AG04450 (cell line): ENCODE measurements at regions not wholly inside any gene's neighbourhood (a gene's known extent, or its start where the extent isn't known, plus 50 kb on each side); places are given as distances from the start of the nearest gene placed in this dataset.
"Not testable (repeated sequence)": the region's sequence is repeated elsewhere in the genome, so short reads cannot be mapped to it uniquely, and the experiment has no call there.

Experiments used
- CTCF ChIA-PET: fragments of 300-600, 350-600 bp; formaldehyde crosslinking; extraction: SDS; loops from one replicate; lab custom pipeline; 2022; ENCODE audit warnings: antibody characterized with exemption, inconsistent platforms; lab: Charles Lee
- POLR2A ChIA-PET: fragments of 350-600 bp; formaldehyde crosslinking; extraction: SDS; loops from one replicate; lab custom pipeline; 2021; ENCODE audit warnings: antibody characterized with exemption, inconsistent platforms; lab: Yijun Ruan, JAX
- DNase-seq: peaks from one replicate; pipeline ENCODE4 v3.0.0-alpha.2; 2011; ENCODE audit warnings: low read depth, low spot score
- H3K27ac ChIP-seq: one replicate; pipeline ENCODE4 v1.5.1; 2012; ENCODE audit warnings: low read depth, low read length, control low read depth
- H3K27me3 ChIP-seq: one replicate; pipeline ENCODE4 v1.6.0; 2012; ENCODE audit warnings: low read length; ENCODE audit not compliant: control insufficient read depth, insufficient read depth
- H3K4me3 ChIP-seq: 2 replicates; pipeline ENCODE4 v1.5.1; 2011; ENCODE audit warnings: mild to moderate bottlenecking, low read depth, low read length, control low read depth
- H3K9me3 ChIP-seq: 2 replicates; pipeline ENCODE4 v1.5.1; 2012; ENCODE audit warnings: low read length; ENCODE audit not compliant: control insufficient read depth, insufficient read depth
- TF ChIP-seq, protein P1 (sequence below): IDR thresholded peaks from 2 replicates; pipeline ENCODE4 v1.5.1; 2011; ENCODE audit warnings: low read depth, low read length, control low read depth, inconsistent platforms

DNA sequence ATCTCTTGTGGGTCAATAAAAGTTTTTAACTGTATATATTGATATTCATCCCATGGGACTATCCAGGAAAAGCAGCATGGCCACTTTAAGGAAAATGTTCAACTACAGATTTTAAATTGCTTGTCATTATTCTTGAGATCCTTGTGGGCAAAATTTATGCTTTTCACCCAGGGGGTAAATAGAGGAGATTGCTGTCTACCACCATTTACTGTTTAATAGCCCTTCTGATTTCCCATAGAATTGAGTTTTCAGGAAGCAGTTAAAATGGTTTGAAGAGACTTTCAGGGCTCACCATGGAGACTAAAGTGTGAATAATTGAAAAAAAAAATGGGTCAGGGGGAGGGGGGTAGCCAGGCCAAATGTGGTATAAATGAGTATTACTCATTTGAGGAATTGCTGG lies 901.1 kb upstream of the POT1 start:
- Histone ChIP-seq H3K9me3 (peaks cover 3% of the 10 kb centered on the region; the same call in 1 of the 2 replicates), H3K4me3 (no peak overlapping the region), H3K27ac (no peak overlapping the region), H3K27me3 (no peaks in the 10 kb centered on the region)
- POLR2A ChIA-PET: no interaction called here
- TF ChIP-seq, protein P1, sequence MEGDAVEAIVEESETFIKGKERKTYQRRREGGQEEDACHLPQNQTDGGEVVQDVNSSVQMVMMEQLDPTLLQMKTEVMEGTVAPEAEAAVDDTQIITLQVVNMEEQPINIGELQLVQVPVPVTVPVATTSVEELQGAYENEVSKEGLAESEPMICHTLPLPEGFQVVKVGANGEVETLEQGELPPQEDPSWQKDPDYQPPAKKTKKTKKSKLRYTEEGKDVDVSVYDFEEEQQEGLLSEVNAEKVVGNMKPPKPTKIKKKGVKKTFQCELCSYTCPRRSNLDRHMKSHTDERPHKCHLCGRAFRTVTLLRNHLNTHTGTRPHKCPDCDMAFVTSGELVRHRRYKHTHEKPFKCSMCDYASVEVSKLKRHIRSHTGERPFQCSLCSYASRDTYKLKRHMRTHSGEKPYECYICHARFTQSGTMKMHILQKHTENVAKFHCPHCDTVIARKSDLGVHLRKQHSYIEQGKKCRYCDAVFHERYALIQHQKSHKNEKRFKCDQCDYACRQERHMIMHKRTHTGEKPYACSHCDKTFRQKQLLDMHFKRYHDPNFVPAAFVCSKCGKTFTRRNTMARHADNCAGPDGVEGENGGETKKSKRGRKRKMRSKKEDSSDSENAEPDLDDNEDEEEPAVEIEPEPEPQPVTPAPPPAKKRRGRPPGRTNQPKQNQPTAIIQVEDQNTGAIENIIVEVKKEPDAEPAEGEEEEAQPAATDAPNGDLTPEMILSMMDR: no peak
- DNase-seq: no peak
- CTCF ChIA-PET: no interaction called here

GRCh38 chr7:125828153-125828700 lies 898.6 kb upstream of the POT1 start:
- TF ChIP-seq, protein P1: no peak
- Histone ChIP-seq H3K9me3 (peaks cover 3% of the 10 kb centered on the region; the same call in 1 of the 2 replicates), H3K27me3 (no peaks in the 10 kb centered on the region), H3K27ac (no peak overlapping the region), H3K4me3 (no peak overlapping the region)
- ChIA-PET POLR2A (no interaction called here), CTCF (no interaction called here)
- no peak for DNase-seq

- Histone ChIP-seq H3K9me3 (peaks cover 2% of the 10 kb centered on the region; the same call in 1 of the 2 replicates), H3K4me3 (no peak overlapping the region), H3K27ac (no peak overlapping the region), H3K27me3 (no peaks in the 10 kb centered on the region)
- CTCF ChIA-PET: no interaction called here
- POLR2A ChIA-PET: no interaction called here
- TF ChIP-seq, protein P1: no peak
- no peak for DNase-seq
Observed at GRCh38 chr7:125823538-125823937, 893.9 kb upstream of the POT1 start.

DNA sequence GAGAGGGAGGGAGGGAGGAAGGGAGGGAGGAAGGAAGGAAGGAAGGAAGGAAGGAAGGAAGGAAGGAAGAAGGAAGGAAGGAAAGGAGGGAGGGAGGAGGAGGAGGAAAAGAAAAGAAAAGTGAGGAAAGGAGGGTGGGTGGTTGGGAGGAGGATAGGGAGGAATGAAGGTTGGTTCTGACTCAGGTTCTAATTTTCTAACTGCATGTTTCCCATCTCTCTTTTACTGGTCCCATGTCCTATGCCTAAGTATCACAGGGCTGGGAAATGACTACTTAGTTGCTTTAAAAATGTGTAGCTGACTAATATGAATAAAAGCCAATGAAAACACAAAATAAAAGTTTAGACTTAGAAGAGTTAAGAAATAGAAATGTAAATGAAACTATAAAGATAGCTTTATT lies 890.9 kb upstream of the POT1 start:
- no peak for DNase-seq
- H3K27ac ChIP-seq: no peak overlapping the region
- H3K4me3 ChIP-seq: no peak overlapping the region
- ChIA-PET POLR2A (no interaction called here), CTCF (no interaction called here)
- TF ChIP-seq, protein P1: no peak
- no peaks in the 10 kb centered on the region for H3K27me3 ChIP-seq
- H3K9me3 ChIP-seq: peaks cover 6% of the 10 kb centered on the region; the same call in 1 of the 2 replicates

DNA sequence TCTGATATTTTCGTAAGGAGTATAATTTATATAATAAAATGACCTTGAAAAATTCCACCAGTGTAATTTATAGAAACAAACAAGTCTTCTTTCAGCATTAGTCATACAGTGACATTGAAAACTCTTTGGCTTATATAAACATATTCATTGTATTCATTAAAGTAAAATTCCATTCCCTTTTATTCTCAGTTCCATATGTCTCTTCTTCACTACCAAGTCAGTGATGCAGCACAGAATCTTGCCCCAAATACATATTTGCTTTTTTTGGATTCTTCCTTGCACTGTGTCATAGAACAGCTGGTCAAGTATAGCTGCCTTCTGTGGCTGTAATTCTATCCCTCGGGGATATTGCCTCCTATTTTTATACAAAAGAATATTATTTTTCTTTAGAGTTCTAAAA lies 884.5 kb upstream of the POT1 start:
- TF ChIP-seq, protein P1: no peak
- no peak overlapping the region for H3K4me3 ChIP-seq
- no peak for DNase-seq
- H3K9me3 ChIP-seq: peaks cover 10% of the 10 kb centered on the region
- POLR2A ChIA-PET: no interaction called here
- CTCF ChIA-PET: no interaction called here
- H3K27me3 ChIP-seq: no peaks in the 10 kb centered on the region
- H3K27ac ChIP-seq: no peak overlapping the region

GRCh38 chr7:125806491-125806890 lies 876.9 kb upstream of the POT1 start:
- CTCF ChIA-PET, H3K27ac ChIP-seq, POLR2A ChIA-PET, H3K27me3 ChIP-seq, H3K4me3 ChIP-seq, DNase-seq: not testable (repeated sequence)
- H3K9me3 ChIP-seq: peaks cover 16% of the 10 kb centered on the region
